ENCODE measurements at regions not wholly inside any gene's neighbourhood (a gene's known extent, or its start where the extent isn't known, plus 50 kb on each side); places are given as distances from the start of the nearest gene placed in this dataset.

DNA sequence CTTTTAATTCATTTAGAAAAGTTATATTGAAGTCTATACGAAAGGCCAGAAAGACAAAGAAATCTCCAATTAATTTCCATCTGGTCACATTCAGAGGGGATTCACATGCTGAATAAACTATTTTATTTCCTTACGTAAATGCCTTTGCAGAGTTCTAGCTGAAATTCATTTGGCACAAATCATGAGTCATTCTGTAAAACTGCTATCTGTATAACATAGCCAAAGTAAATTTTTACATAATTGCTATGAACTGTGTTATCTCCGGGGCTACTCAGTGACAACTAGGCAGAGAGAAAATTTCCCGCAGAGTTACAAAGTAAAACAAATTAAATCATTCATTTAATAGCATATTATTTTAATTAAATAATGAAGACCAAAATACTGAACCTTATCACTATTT is 463.2 kb upstream of the ADAMTS16 start:
- DNase-seq (no peak), ATAC-seq (no peak)
- Mint-ChIP-seq H3K27me3 (no peaks in the 10 kb centered on the region), H3K27ac (no peak overlapping the region), H3K9me3 (peaks cover 10% of the 10 kb centered on the region), H3K4me3 (no peak overlapping the region), H3K4me1 (no peaks in the 10 kb centered on the region), H3K36me3 (ENCODE audit: low read depth) (no peaks in the 10 kb centered on the region)

GRCh38 chr5:4684946-4685345 is 455.2 kb upstream of the ADAMTS16 start:
- Mint-ChIP-seq H3K4me1 (no peaks in the 10 kb centered on the region), H3K27me3 (no peaks in the 10 kb centered on the region), H3K36me3 (ENCODE audit: low read depth) (no peaks in the 10 kb centered on the region), H3K27ac (no peak overlapping the region), H3K9me3 (peaks cover 26% of the 10 kb centered on the region), H3K4me3 (no peak overlapping the region)
- DNase-seq (no peak), ATAC-seq (no peak)

DNA sequence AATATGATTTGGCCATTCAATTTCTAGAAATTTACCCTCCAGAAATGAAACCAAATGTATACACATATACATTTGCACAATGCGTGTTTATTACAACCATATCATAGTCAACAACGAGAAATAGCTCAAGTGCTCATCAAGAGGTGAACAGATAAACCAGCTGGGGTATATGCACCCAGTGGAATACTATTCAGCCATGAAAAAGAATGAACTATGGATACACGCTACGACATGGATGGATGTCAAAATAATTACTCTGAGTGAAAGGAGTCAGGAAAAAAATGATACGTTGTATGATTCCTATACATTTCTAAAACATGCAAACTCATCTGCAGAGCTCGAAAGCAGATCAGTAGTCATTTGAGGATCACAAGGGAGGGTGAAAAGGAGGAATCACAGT is 441.5 kb upstream of the ADAMTS16 start:
- H3K36me3 Mint-ChIP-seq (ENCODE audit: low read depth), result no peaks in the 10 kb centered on the region
- DNase-seq (no peak), ATAC-seq (no peak)
- no peaks in the 10 kb centered on the region for H3K27me3 Mint-ChIP-seq
- H3K4me3 Mint-ChIP-seq, result no peak overlapping the region
- no peaks in the 10 kb centered on the region for H3K4me1 Mint-ChIP-seq
- peaks cover 8% of the 10 kb centered on the region for H3K9me3 Mint-ChIP-seq
- H3K27ac Mint-ChIP-seq, result no peak overlapping the region

- peaks cover 4% of the 10 kb centered on the region for H3K9me3 Mint-ChIP-seq
- ATAC-seq, result no peak
- no peak overlapping the region for H3K4me3 Mint-ChIP-seq
- H3K27me3 Mint-ChIP-seq, result no peaks in the 10 kb centered on the region
- H3K36me3 Mint-ChIP-seq (ENCODE audit: low read depth), result no peaks in the 10 kb centered on the region
- H3K4me1 Mint-ChIP-seq, result no peaks in the 10 kb centered on the region
- no peak overlapping the region for H3K27ac Mint-ChIP-seq
- DNase-seq, result no peak
Observed at GRCh38 chr5:4699592-4699991, 440.5 kb upstream of the ADAMTS16 start.

GRCh38 chr5:4700069-4700468 is 440.1 kb upstream of the ADAMTS16 start:
- Mint-ChIP-seq H3K4me1 (no peaks in the 10 kb centered on the region), H3K36me3 (ENCODE audit: low read depth) (no peaks in the 10 kb centered on the region), H3K4me3 (no peak overlapping the region), H3K27me3 (no peaks in the 10 kb centered on the region), H3K27ac (no peak overlapping the region), H3K9me3 (peaks cover 4% of the 10 kb centered on the region)
- peak; percentile 11 for DNase-seq
- no peak for ATAC-seq

- no peak for ATAC-seq
- H3K27ac Mint-ChIP-seq, result no peak overlapping the region
- no peaks in the 10 kb centered on the region for H3K36me3 Mint-ChIP-seq (ENCODE audit: low read depth)
- H3K27me3 Mint-ChIP-seq, result no peaks in the 10 kb centered on the region
- H3K9me3 Mint-ChIP-seq, result peaks cover 4% of the 10 kb centered on the region
- no peak for DNase-seq
- H3K4me3 Mint-ChIP-seq, result no peak overlapping the region
- no peaks in the 10 kb centered on the region for H3K4me1 Mint-ChIP-seq
Observed at GRCh38 chr5:4700871-4701270, 439.3 kb upstream of the ADAMTS16 start.

GRCh38 chr5:4703931-4704458 is 436.1 kb upstream of the ADAMTS16 start:
- no peak overlapping the region for H3K27ac Mint-ChIP-seq
- DNase-seq, result no peak
- H3K4me1 Mint-ChIP-seq, result no peaks in the 10 kb centered on the region
- no peaks in the 10 kb centered on the region for H3K27me3 Mint-ChIP-seq
- no peak overlapping the region for H3K4me3 Mint-ChIP-seq
- H3K9me3 Mint-ChIP-seq, result peaks cover 4% of the 10 kb centered on the region
- ATAC-seq, result no peak
- H3K36me3 Mint-ChIP-seq (ENCODE audit: low read depth), result no peaks in the 10 kb centered on the region

DNA sequence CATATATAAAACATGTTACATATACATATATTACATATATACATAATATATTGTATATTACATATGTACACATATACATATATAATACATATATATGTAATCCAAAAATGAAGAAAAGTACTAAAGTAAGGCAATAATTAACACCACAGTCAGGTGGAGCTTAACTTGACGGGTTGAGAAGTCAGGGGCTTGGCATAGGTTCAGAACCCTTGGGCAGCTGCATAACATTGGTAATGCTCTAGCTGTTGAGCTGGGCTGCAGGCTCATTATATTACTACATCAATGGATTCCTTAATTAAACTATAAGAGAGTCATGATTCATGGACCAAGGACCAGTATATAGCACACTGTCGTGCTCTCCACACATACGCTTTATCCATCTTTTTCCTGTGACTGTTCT is 435.2 kb upstream of the ADAMTS16 start:
- Mint-ChIP-seq H3K27ac (no peak overlapping the region), H3K4me3 (no peak overlapping the region), H3K36me3 (ENCODE audit: low read depth) (no peaks in the 10 kb centered on the region), H3K27me3 (no peaks in the 10 kb centered on the region), H3K4me1 (no peaks in the 10 kb centered on the region), H3K9me3 (peaks cover 7% of the 10 kb centered on the region)
- no peak for DNase-seq
- no peak for ATAC-seq

DNA sequence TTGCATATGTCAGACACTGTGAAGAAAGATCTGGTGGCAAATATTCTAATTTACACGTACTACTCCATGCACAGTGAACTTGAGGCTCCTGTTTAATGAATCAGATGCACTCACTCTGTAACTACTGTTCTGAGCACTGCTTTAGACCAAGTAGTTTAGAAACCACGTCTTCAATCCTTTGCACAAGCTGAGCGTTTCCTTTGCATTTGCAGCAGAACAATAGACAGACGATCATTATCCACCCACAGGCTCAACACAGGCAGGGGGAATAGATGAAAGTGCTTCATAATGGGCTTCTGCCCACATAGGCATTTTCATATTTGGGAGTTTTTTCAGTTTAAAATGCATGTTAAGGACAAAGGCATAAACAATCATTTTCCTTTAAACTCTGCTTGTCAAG is 423.3 kb upstream of the ADAMTS16 start:
- no peak overlapping the region for H3K27ac Mint-ChIP-seq
- H3K27me3 Mint-ChIP-seq, result no peaks in the 10 kb centered on the region
- peaks cover 14% of the 10 kb centered on the region for H3K9me3 Mint-ChIP-seq
- H3K4me1 Mint-ChIP-seq, result no peaks in the 10 kb centered on the region
- H3K36me3 Mint-ChIP-seq (ENCODE audit: low read depth), result no peaks in the 10 kb centered on the region
- DNase-seq (no peak), ATAC-seq (no peak)
- no peak overlapping the region for H3K4me3 Mint-ChIP-seq

GRCh38 chr5:4717446-4717845 is 422.7 kb upstream of the ADAMTS16 start:
- no peaks in the 10 kb centered on the region for H3K4me1 Mint-ChIP-seq
- H3K9me3 Mint-ChIP-seq, result peaks cover 14% of the 10 kb centered on the region
- H3K36me3 Mint-ChIP-seq (ENCODE audit: low read depth), result no peaks in the 10 kb centered on the region
- ATAC-seq, result no peak
- H3K27ac Mint-ChIP-seq, result no peak overlapping the region
- no peak overlapping the region for H3K4me3 Mint-ChIP-seq
- H3K27me3 Mint-ChIP-seq, result no peaks in the 10 kb centered on the region
- DNase-seq, result no peak

GRCh38 chr5:4720831-4721230 is 419.3 kb upstream of the ADAMTS16 start:
- H3K4me3 Mint-ChIP-seq, result no peak overlapping the region
- ATAC-seq (no peak), DNase-seq (no peak)
- H3K27me3 Mint-ChIP-seq, result no peaks in the 10 kb centered on the region
- H3K36me3 Mint-ChIP-seq (ENCODE audit: low read depth), result no peaks in the 10 kb centered on the region
- H3K9me3 Mint-ChIP-seq, result peaks cover 5% of the 10 kb centered on the region
- no peaks in the 10 kb centered on the region for H3K4me1 Mint-ChIP-seq
- no peak overlapping the region for H3K27ac Mint-ChIP-seq

DNA sequence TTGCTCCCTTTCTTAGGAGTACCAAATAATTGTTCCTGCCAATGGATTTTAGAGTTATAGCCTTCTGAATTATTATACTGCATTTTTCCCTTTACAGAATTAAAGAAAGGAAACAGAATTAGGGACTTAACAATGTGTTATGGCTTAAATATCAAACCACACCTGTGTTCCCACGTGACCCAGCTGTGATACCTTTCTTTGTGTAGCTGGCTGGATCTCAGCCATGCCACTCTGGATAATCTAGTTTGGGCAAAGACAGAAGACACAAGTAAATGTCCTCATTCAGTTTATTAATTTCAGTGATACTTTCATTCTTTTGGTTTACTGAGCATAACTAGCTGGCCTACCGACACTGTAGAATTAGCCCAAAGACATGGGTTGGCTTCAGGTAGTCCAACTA is 417.2 kb upstream of the ADAMTS16 start:
- Mint-ChIP-seq H3K36me3 (ENCODE audit: low read depth) (no peaks in the 10 kb centered on the region), H3K27ac (no peak overlapping the region), H3K4me1 (no peaks in the 10 kb centered on the region), H3K4me3 (no peak overlapping the region), H3K27me3 (no peaks in the 10 kb centered on the region), H3K9me3 (peaks cover 5% of the 10 kb centered on the region)
- DNase-seq (no peak), ATAC-seq (no peak)

- no peak overlapping the region for H3K4me3 Mint-ChIP-seq
- no peak overlapping the region for H3K27ac Mint-ChIP-seq
- no peaks in the 10 kb centered on the region for H3K36me3 Mint-ChIP-seq (ENCODE audit: low read depth)
- H3K27me3 Mint-ChIP-seq, result no peaks in the 10 kb centered on the region
- DNase-seq (no peak), ATAC-seq (no peak)
- H3K9me3 Mint-ChIP-seq, result no peaks in the 10 kb centered on the region
- H3K4me1 Mint-ChIP-seq, result no peaks in the 10 kb centered on the region
Observed at GRCh38 chr5:4725594-4725993, 414.5 kb upstream of the ADAMTS16 start.

- no peaks in the 10 kb centered on the region for H3K36me3 Mint-ChIP-seq (ENCODE audit: low read depth)
- no peak overlapping the region for H3K4me3 Mint-ChIP-seq
- ATAC-seq (no peak), DNase-seq (no peak)
- no peaks in the 10 kb centered on the region for H3K27me3 Mint-ChIP-seq
- H3K4me1 Mint-ChIP-seq, result no peaks in the 10 kb centered on the region
- H3K9me3 Mint-ChIP-seq, result no peaks in the 10 kb centered on the region
- no peak overlapping the region for H3K27ac Mint-ChIP-seq
Observed at GRCh38 chr5:4730279-4730678, 409.9 kb upstream of the ADAMTS16 start.

- DNase-seq, result no peak
- H3K36me3 Mint-ChIP-seq (ENCODE audit: low read depth), result no peaks in the 10 kb centered on the region
- no peak for ATAC-seq
Observed at GRCh38 chr5:4734348-4734747, 405.8 kb upstream of the ADAMTS16 start.

GRCh38 chr5:4735261-4735660 is 404.9 kb upstream of the ADAMTS16 start:
- H3K4me3 Mint-ChIP-seq, result no peak overlapping the region
- H3K9me3 Mint-ChIP-seq, result peaks cover 5% of the 10 kb centered on the region
- no peaks in the 10 kb centered on the region for H3K4me1 Mint-ChIP-seq
- no peak overlapping the region for H3K27ac Mint-ChIP-seq
- no peaks in the 10 kb centered on the region for H3K36me3 Mint-ChIP-seq (ENCODE audit: low read depth)
- no peak for ATAC-seq
- no peaks in the 10 kb centered on the region for H3K27me3 Mint-ChIP-seq
- no peak for DNase-seq

More at GRCh38 chr5:4734348-4734747, 405.8 kb upstream of the ADAMTS16 start:
- Mint-ChIP-seq H3K27me3 (no peaks in the 10 kb centered on the region), H3K4me1 (no peaks in the 10 kb centered on the region), H3K27ac (no peak overlapping the region), H3K4me3 (no peak overlapping the region), H3K9me3 (peaks cover 5% of the 10 kb centered on the region)

Measured in activated naive CD8-positive, alpha-beta T cell treated with anti-CD3 and anti-CD28 coated beads, Interleukin-2, amount 50 U/mL, for 24 hours (primary cell).